ENCODE measurements at regions not wholly inside any gene's neighbourhood (a gene's known extent, or its start where the extent isn't known, plus 50 kb on each side); places are given as distances from the start of the nearest gene placed in this dataset.

DNA sequence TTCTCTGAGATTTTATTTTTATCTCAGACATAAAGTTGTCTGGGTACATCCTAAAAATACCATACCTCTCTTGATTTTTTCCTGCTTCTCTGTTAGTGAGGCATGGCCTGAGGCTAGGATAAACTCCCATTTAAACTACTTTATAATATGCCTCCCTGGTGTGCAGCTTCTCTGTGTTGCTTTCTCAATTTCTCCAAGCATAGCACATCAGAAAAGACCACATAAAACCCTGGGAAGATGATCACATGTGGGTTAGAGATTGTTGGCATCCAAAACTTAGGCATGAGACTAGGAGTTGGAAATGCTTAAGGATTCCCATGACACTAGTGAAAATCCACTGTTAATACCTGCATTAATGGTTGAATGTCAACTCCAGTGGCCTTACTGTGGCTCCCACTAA is 254.6 kb downstream of the RND3 start:
- no peaks in the 10 kb centered on the region for H3K36me3 ChIP-seq (replicated peaks in 1 of 2; ENCODE audit: insufficient read depth in 1 of 2, low read depth in 2 of 2)
- DNase-seq (no peak), ATAC-seq (no peak)
- no peaks in the 10 kb centered on the region for H3K27me3 ChIP-seq
- no peak overlapping the region for H3K4me3 ChIP-seq
- TF ChIP-seq, protein P1, sequence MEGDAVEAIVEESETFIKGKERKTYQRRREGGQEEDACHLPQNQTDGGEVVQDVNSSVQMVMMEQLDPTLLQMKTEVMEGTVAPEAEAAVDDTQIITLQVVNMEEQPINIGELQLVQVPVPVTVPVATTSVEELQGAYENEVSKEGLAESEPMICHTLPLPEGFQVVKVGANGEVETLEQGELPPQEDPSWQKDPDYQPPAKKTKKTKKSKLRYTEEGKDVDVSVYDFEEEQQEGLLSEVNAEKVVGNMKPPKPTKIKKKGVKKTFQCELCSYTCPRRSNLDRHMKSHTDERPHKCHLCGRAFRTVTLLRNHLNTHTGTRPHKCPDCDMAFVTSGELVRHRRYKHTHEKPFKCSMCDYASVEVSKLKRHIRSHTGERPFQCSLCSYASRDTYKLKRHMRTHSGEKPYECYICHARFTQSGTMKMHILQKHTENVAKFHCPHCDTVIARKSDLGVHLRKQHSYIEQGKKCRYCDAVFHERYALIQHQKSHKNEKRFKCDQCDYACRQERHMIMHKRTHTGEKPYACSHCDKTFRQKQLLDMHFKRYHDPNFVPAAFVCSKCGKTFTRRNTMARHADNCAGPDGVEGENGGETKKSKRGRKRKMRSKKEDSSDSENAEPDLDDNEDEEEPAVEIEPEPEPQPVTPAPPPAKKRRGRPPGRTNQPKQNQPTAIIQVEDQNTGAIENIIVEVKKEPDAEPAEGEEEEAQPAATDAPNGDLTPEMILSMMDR (IDR thresholded peaks at IDR 0.05): no peak
- no peak for TF ChIP-seq POLR2A (IDR thresholded peaks at IDR 0.05)
- H3K9me3 ChIP-seq: no peaks in the 10 kb centered on the region
- no peak overlapping the region for H3K27ac ChIP-seq
- intact Hi-C loops (cut with DNase I): no loop called here
- no peaks in the 10 kb centered on the region for H3K4me1 ChIP-seq

DNA sequence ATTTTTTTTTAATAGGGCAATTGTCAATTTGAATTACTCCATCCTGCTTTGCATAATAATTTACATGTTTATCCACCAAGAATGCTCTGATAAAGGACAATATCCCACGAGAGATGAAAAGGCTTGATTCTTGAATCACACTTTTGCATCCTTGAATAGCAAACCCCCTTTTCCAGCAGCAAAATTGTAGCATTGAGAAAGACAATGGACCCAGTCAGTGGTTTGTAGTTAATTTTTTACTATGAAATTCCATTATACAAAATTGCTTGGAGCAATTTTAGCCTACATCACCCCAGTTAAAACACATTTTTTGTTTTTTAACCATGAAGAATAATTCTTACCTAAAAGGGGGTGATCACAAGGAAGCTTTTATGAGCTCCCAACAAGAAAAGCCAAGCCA is 255.1 kb downstream of the RND3 start:
- WGBS, 2 donors: 42 to 69% methylated on average over 1 of the region's 1 CpG
- Histone ChIP-seq H3K27me3 (no peaks in the 10 kb centered on the region), H3K4me1 (no peaks in the 10 kb centered on the region), H3K4me3 (no peak overlapping the region), H3K27ac (no peak overlapping the region), H3K36me3 (replicated peaks in 1 of 2; ENCODE audit: insufficient read depth in 1 of 2, low read depth in 2 of 2) (no peaks in the 10 kb centered on the region), H3K9me3 (no peaks in the 10 kb centered on the region)
- ATAC-seq (no peak), DNase-seq (no peak)
- TF ChIP-seq POLR2A (IDR thresholded peaks at IDR 0.05): no peak
- TF ChIP-seq, protein P1 (IDR thresholded peaks at IDR 0.05): no peak
- intact Hi-C loops (cut with DNase I): no loop called here

DNA sequence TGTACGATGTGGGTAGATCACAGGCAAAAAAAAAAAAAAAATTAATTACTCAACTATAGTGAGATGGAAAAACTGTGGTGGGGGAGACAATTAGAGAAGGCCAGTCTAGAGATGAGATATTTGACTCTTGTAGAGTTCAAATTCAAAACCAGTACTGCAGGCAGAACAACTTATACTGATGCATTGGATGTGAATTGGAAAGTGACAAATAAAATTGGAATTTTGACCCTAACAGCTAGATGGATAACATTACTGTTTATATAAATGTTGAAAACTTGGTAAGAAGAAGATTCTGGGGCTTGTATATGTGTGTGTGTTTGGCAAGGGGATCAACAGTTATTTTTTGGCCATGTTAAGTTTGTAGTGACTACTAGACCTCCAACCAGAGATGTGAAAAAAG is 256.9 kb downstream of the RND3 start:
- no peak for ATAC-seq
- no peaks in the 10 kb centered on the region for H3K4me1 ChIP-seq
- no peaks in the 10 kb centered on the region for H3K27me3 ChIP-seq
- intact Hi-C loops (cut with DNase I): no loop called here
- H3K4me3 ChIP-seq: no peak overlapping the region
- H3K36me3 ChIP-seq (replicated peaks in 1 of 2; ENCODE audit: insufficient read depth in 1 of 2, low read depth in 2 of 2): no peaks in the 10 kb centered on the region
- H3K27ac ChIP-seq: no peak overlapping the region
- DNase-seq: no peak
- WGBS, 2 donors: 92 to 93% methylated on average over 1 of the region's 1 CpG
- no peaks in the 10 kb centered on the region for H3K9me3 ChIP-seq
- no peak for TF ChIP-seq POLR2A (IDR thresholded peaks at IDR 0.05)
- TF ChIP-seq, protein P1 (IDR thresholded peaks at IDR 0.05): no peak

DNA sequence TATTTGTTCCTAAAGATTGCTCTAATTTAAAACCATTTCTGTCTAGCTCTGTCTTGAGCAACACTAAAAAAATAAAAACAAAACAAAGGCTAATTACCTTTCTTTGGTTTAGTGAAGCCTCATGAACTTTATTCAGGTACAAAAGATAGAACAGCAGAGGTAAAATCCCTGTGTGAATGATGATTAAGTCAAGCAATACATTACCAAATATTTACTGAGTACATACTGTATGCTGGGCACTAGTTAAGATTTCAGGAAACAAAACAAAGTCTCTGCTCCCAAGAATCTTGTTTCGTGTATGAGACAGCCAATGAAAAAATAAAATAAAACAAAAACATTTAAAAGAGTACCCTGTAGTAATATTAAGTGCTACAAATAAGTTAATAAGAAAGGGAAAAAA is 257.5 kb downstream of the RND3 start:
- no peak for TF ChIP-seq POLR2A (IDR thresholded peaks at IDR 0.05)
- TF ChIP-seq, protein P1 (IDR thresholded peaks at IDR 0.05): no peak
- no peaks in the 10 kb centered on the region for H3K36me3 ChIP-seq (replicated peaks in 1 of 2; ENCODE audit: insufficient read depth in 1 of 2, low read depth in 2 of 2)

DNA sequence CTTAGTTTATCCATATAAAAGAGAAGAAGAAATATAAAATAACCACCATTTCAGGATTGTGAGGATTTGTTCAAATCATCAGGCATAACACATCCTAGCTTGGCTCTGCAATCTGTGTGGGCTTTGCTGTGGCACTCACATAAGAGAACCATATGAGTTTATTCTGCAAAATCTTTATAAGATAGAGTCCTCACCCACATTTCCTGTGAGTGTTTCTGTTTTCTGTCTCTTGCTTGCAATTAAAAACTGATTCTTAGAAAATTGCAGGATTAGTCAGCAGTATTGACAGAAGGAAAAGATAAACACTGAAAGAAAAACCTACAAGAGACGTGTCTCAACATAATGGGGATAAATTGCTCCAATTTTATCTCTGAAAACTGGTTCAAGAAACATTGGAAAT is 258.5 kb downstream of the RND3 start:
- ATAC-seq (no peak), DNase-seq (no peak)
- H3K36me3 ChIP-seq (replicated peaks in 1 of 2; ENCODE audit: insufficient read depth in 1 of 2, low read depth in 2 of 2): no peaks in the 10 kb centered on the region
- no peaks in the 10 kb centered on the region for H3K27me3 ChIP-seq
- 25% methylated on average over 1 of the region's 1 CpG for WGBS, 2 donors
- intact Hi-C loops (cut with DNase I): no loop called here
- no peaks in the 10 kb centered on the region for H3K9me3 ChIP-seq
- H3K4me1 ChIP-seq: no peaks in the 10 kb centered on the region
- H3K4me3 ChIP-seq: no peak overlapping the region
- no peak for TF ChIP-seq POLR2A (IDR thresholded peaks at IDR 0.05)
- TF ChIP-seq, protein P1 (IDR thresholded peaks at IDR 0.05): no peak
- no peak overlapping the region for H3K27ac ChIP-seq

More for the DNA sequence above, 257.5 kb downstream of the RND3 start:
- no peak for ATAC-seq
- Histone ChIP-seq H3K4me1 (no peaks in the 10 kb centered on the region), H3K4me3 (no peak overlapping the region), H3K27ac (no peak overlapping the region), H3K9me3 (no peaks in the 10 kb centered on the region), H3K27me3 (no peaks in the 10 kb centered on the region)
- no peak for DNase-seq
- intact Hi-C loops (cut with DNase I): no loop called here
- WGBS, 2 donors: 28 to 38% methylated on average over 1 of the region's 1 CpG
